AG10803 (cell line): ENCODE measurements at regions not wholly inside any gene's neighbourhood (a gene's known extent, or its start where the extent isn't known, plus 50 kb on each side); places are given as distances from the start of the nearest gene placed in this dataset.

Experiments used
- DNase-seq: peaks from one replicate; pipeline ENCODE4 v3.0.0; 2010; ENCODE audit warnings: low read depth
- H3K4me3 ChIP-seq: 2 replicates; pipeline ENCODE4 v1.5.1; 2011; ENCODE audit warnings: mild to moderate bottlenecking, low read length, control low read depth
- TF ChIP-seq, protein P1 (sequence below): conservative IDR thresholded peaks from 2 replicates; pipeline ENCODE4 v1.5.1; 2011; ENCODE audit warnings: mild to moderate bottlenecking, low read length, control low read depth, inconsistent platforms

DNA sequence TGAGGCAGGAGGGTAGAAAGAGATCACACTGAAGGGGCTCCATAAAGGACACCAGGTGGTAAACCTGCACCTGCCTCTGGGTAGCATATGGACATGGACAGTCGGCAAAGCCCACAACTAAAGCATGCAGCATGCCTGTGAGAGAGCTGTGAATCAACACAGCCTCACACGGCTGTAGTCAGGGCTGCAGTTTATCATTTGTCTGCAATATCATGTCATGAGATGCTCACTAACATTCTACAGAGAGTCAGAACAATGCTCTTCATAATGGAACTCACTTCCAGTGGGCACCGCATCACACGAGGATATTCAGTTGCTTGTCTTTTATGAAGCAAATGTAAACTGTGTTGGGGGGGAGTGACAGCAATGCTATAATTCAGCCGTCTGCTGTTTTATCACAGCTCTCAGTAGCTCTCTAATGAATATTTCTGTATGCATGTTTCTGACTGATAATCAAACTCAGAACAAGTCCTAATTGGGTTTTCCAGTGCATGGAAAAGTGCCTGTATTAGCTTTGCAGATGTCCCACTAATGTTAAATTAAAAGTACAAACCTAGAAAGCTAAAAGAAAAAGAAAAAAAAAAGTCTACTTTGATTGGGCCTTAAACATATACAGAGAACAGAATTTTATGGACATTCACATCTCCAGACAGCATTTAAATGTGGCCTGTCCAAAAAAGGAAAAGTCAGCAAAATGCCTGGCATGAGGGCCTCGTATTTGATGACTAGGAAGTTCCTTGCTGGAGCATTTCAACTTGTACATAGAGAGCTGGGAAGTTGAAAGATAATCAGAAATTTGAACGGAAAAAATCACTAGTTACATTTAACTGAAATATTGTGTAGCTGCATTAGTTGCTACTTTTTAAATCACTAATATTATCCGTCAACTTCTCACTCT is 406.1 kb upstream of the SOX11 start:
- TF ChIP-seq, protein P1, sequence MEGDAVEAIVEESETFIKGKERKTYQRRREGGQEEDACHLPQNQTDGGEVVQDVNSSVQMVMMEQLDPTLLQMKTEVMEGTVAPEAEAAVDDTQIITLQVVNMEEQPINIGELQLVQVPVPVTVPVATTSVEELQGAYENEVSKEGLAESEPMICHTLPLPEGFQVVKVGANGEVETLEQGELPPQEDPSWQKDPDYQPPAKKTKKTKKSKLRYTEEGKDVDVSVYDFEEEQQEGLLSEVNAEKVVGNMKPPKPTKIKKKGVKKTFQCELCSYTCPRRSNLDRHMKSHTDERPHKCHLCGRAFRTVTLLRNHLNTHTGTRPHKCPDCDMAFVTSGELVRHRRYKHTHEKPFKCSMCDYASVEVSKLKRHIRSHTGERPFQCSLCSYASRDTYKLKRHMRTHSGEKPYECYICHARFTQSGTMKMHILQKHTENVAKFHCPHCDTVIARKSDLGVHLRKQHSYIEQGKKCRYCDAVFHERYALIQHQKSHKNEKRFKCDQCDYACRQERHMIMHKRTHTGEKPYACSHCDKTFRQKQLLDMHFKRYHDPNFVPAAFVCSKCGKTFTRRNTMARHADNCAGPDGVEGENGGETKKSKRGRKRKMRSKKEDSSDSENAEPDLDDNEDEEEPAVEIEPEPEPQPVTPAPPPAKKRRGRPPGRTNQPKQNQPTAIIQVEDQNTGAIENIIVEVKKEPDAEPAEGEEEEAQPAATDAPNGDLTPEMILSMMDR = no peak
- DNase-seq = no peak
- no peak overlapping the region for H3K4me3 ChIP-seq

DNA sequence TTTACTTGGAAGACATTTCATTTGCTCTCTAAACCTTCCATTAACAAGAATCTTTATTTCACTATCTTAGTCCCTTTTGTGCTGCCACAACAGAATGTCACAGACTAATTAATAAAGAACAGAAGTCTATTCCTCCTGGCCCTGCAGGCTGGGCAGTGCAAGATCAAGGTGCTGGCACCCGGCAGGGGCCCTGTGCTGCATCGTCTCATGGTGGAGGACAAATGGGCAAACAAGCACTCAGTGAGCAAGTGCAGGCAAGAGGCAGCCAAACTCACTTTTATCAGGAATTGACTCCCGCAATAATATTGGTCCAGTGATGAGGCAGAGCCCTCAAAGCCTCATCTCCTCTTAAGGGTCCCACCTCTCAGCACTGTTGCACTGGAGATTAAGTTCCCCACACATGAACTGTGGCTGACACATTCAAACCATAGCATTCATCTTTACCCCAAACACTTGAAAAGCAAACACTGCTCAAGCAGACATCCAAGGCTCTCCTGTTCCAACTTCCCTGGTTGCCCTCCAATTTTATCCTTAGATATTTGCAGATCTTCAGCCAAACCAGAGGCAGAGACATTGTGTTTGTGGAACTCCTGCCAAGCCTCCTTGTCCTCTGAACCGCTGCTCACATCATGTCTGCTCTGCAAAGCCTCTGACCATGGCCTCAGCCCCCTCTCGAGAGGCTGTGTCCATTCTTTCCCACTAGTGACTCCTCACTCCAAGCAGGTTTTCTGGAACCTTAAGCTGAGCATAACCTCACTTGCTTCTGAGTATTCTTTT is 404.4 kb upstream of the SOX11 start:
- TF ChIP-seq, protein P1 = no peak
- no peak for DNase-seq
- no peak overlapping the region for H3K4me3 ChIP-seq

DNA sequence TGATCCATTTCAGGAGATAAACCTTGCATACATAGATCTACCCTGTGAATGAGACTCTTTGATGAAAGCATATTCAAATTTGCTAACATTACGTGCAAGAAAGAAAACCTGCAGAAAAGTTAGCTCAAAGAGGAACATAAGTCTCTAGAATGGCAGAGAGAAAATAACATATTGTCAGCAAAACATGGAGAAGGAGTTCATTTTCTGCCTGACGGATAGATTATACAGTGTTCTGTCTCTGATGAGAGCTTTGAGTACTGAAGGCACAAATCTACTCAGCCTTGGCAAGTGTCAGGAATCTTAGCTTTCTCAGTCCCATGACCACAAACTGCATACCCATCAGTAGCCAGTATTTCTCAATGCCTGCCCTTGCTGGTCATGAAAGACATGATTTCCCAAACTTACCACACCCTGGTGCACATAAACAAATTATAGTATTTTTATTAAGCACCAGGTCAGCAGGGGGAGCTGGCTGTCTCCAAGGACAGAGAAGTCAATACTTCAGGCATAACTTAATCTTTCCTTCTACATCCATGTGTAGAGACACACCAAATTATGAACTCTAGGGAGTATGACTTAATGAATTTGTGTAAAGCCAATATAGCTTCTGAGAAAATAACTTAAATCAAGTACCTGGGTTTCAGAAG is 401.2 kb upstream of the SOX11 start:
- no peak for DNase-seq
- TF ChIP-seq, protein P1 = no peak
- no peak overlapping the region for H3K4me3 ChIP-seq

DNA sequence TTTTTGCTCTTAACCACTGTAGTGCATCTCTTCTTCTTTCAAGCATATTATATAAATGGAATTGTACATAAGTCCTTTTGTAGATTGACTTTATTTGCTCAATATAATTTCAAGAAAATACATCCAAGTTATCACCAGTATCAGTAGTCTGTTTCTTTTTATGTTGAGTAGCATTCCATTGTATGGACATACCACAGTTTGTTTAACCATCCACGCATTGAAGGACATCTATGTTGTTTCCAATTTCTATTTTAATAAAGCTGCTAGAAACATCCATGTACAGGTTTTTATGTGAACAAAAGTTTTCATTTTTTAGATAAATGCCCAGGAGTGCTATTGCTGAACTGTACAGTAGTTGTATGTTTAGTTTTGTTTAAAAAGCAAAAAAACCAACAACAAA is 387.5 kb upstream of the SOX11 start:
- TF ChIP-seq, protein P1 = no peak

GRCh38 chr2:5315041-5315440 is 377.1 kb upstream of the SOX11 start:
- H3K4me3 ChIP-seq = no peak overlapping the region
- TF ChIP-seq, protein P1 = no peak
- DNase-seq = no peak

More for the DNA sequence above, 387.5 kb upstream of the SOX11 start:
- no peak overlapping the region for H3K4me3 ChIP-seq
- DNase-seq = no peak

DNA sequence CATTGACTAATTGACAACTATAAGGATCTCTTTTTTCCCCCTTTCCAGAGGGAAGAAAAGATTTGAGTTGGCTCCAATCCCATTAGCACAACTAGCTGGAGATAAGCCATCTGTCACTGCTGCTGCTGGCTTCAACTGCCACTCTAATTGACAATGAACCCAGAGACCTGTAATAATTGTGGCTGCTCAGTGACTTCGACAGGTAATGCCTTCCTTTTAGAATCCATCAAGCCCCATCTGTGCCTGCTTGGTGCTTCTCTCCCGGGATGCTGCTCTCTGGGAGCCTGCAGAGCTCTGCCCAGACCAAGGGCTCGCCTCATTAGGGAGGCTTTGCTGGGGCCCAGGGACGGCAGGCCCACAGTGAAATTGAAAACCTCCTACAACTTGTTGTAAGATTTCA is 376.7 kb upstream of the SOX11 start:
- H3K4me3 ChIP-seq = no peak overlapping the region
- no peak for DNase-seq

More for the DNA sequence above, 376.7 kb upstream of the SOX11 start:
- TF ChIP-seq, protein P1 = no peak
